Fibroblast of skin of back (primary cell): ENCODE measurements at regions not wholly inside any gene's neighbourhood (a gene's known extent, or its start where the extent isn't known, plus 50 kb on each side); places are given as distances from the start of the nearest gene placed in this dataset.
"Not testable (repeated sequence)": the region's sequence is repeated elsewhere in the genome, so short reads cannot be mapped to it uniquely, and the experiment has no call there.

Experiments used
- DNase-seq: peaks from one replicate; pipeline ENCODE4 v3.0.0-alpha.2; 2013

- DNase-seq: no peak
Observed at GRCh38 chr9:129307227-129307970, 129.3 kb upstream of the IER5L start.

- no peak for DNase-seq
Observed at GRCh38 chr9:129306318-129306973, 128.4 kb upstream of the IER5L start.

- DNase-seq: no peak
Observed at GRCh38 chr9:129305246-129305645, 127.2 kb upstream of the IER5L start.

GRCh38 chr9:129301941-129302340, 123.9 kb upstream of the IER5L start:
- DNase-seq: no peak

GRCh38 chr9:129296195-129296594, 118.1 kb upstream of the IER5L start:
- DNase-seq: not testable (repeated sequence)

GRCh38 chr9:129291041-129291501, 113.0 kb upstream of the IER5L start:
- DNase-seq: no peak

GRCh38 chr9:129290606-129291005, 112.5 kb upstream of the IER5L start:
- no peak for DNase-seq

- DNase-seq: no peak
Observed at GRCh38 chr9:129289883-129290282, 111.8 kb upstream of the IER5L start.

- no peak for DNase-seq
Observed at GRCh38 chr9:129289131-129289731, 111.2 kb upstream of the IER5L start.

- DNase-seq: no peak
Observed at GRCh38 chr9:129287619-129288305, 109.7 kb upstream of the IER5L start.

- DNase-seq: no peak
Observed at GRCh38 chr9:129285979-129286772, 108.1 kb upstream of the IER5L start.

- no peak for DNase-seq
Observed at GRCh38 chr9:129285382-129285781, 107.3 kb upstream of the IER5L start.

- DNase-seq: no peak
Observed at GRCh38 chr9:129284607-129285291, 106.7 kb upstream of the IER5L start.

GRCh38 chr9:129283705-129284606, 105.9 kb upstream of the IER5L start:
- DNase-seq: no peak

- no peak for DNase-seq
Observed at GRCh38 chr9:129283291-129283691, 105.2 kb upstream of the IER5L start.

- no peak for DNase-seq
Observed at GRCh38 chr9:129282731-129283211, 104.7 kb upstream of the IER5L start.

GRCh38 chr9:129282272-129282671, 104.2 kb upstream of the IER5L start:
- DNase-seq: no peak

- no peak for DNase-seq
Observed at GRCh38 chr9:129281506-129282145, 103.6 kb upstream of the IER5L start.

GRCh38 chr9:129280623-129281271, 102.7 kb upstream of the IER5L start:
- DNase-seq: no peak
